Keratinocyte (primary cell): ENCODE measurements at regions not wholly inside any gene's neighbourhood (a gene's known extent, or its start where the extent isn't known, plus 50 kb on each side); places are given as distances from the start of the nearest gene placed in this dataset.

Experiments
- DNase-seq: peaks from one replicate; pipeline ENCODE4 v3.0.0-alpha.2; 2011; ENCODE audit warnings: low read depth, missing footprints, low spot score
- FAIRE-seq: peaks from 2 replicates; lab custom pipeline; 2011; peaks lifted over from hg19 to GRCh38; lab: Jason Lieb, UNC
- H2AFZ ChIP-seq: 2 replicates; pipeline ENCODE4 v1.6.0; 2012; ENCODE audit warnings: low read length, control low read depth, inconsistent platforms; ENCODE audit not compliant: control insufficient read depth
- H3K27ac ChIP-seq: 2 replicates; pipeline ENCODE4 v1.5.1; 2011; ENCODE audit warnings: low read length; ENCODE audit not compliant: control insufficient read depth, insufficient read depth
- H3K27me3 ChIP-seq: 3 replicates; pipeline ENCODE4 v1.6.0; 2011; ENCODE audit warnings: low read length; ENCODE audit not compliant: control insufficient read depth, insufficient read depth; ENCODE audit errors: extremely low read depth
- H3K36me3 ChIP-seq, 2 experiments: 2 replicates in 1 of 2; 3 replicates in 1 of 2; pipeline ENCODE4 v1.5.1; 2011; ENCODE audit warnings: low read length in 2 of 2, mild to moderate bottlenecking in 1 of 2; ENCODE audit not compliant: control insufficient read depth in 2 of 2, insufficient read depth in 2 of 2; ENCODE audit errors: extremely low read depth in 1 of 2
- H3K4me1 ChIP-seq: 3 replicates; pipeline ENCODE4 v1.5.1; 2011; ENCODE audit warnings: low read length; ENCODE audit not compliant: control insufficient read depth, insufficient read depth; ENCODE audit errors: extremely low read depth
- H3K4me2 ChIP-seq: 3 replicates; pipeline ENCODE4 v1.6.0; 2011; ENCODE audit warnings: low read depth, low read length; ENCODE audit not compliant: control insufficient read depth, insufficient read depth; ENCODE audit errors: extremely low read depth
- H3K4me3 ChIP-seq, 3 experiments: fragments of 200-600 bp in 1 of 3; sonication (generic) in 1 of 3; 2 replicates in 2 of 3; 3 replicates in 1 of 3; pipeline ENCODE4 v1.5.1; 2011 to 2016; ENCODE audit warnings: low read length in 3 of 3, mild to moderate bottlenecking in 3 of 3, control low read depth in 2 of 3, inconsistent platforms in 1 of 3, low read depth in 1 of 3, mixed read lengths in 1 of 3, mixed run types in 1 of 3, moderate library complexity in 1 of 3; ENCODE audit not compliant: control insufficient read depth in 2 of 3, insufficient read depth in 2 of 3; ENCODE audit errors: extremely low read depth in 1 of 3
- H3K79me2 ChIP-seq: 2 replicates; pipeline ENCODE4 v1.6.0; 2012; ENCODE audit warnings: low read length; ENCODE audit not compliant: control insufficient read depth, insufficient read depth
- H3K9ac ChIP-seq: 3 replicates; pipeline ENCODE4 v1.6.0; 2011; ENCODE audit warnings: low read length; ENCODE audit not compliant: control insufficient read depth, insufficient read depth; ENCODE audit errors: extremely low read depth
- H3K9me1 ChIP-seq: 3 replicates; pipeline ENCODE4 v1.6.0; 2011; ENCODE audit warnings: low read length; ENCODE audit not compliant: control insufficient read depth, insufficient read depth; ENCODE audit errors: extremely low read depth
- H3K9me3 ChIP-seq: 2 replicates; pipeline ENCODE4 v1.5.1; 2012; ENCODE audit warnings: low read depth, low read length; ENCODE audit not compliant: control insufficient read depth
- H4K20me1 ChIP-seq: 3 replicates; pipeline ENCODE4 v1.6.0; 2011; ENCODE audit warnings: low read length; ENCODE audit not compliant: control insufficient read depth, insufficient read depth; ENCODE audit errors: extremely low read depth
- CTCF ChIP-seq, 3 experiments: IDR thresholded peaks in 1 of 3; conservative IDR thresholded peaks in 1 of 3; optimal IDR thresholded peaks in 1 of 3; 2 replicates in 2 of 3; 3 replicates in 1 of 3; pipeline versions ENCODE3 to v1.5.1; 2011; ENCODE audit warnings: low read length in 3 of 3, mild to moderate bottlenecking in 3 of 3, moderate library complexity in 2 of 3, control low read depth in 1 of 3, inconsistent platforms in 1 of 3; ENCODE audit not compliant: insufficient read depth in 2 of 3; ENCODE audit errors: extremely low read depth in 1 of 3
- EZH2 ChIP-seq: IDR thresholded peaks from one replicate; pipeline ENCODE4 v1.6.1; 2012; ENCODE audit warnings: inconsistent platforms, mild to moderate bottlenecking, low read length, moderate library complexity
- dilution Hi-C: fragments of 300-500 bp; cut with MboI; formaldehyde crosslinking; loops from one replicate; pipeline ENCODE4 v1.7.0; 2020; ENCODE audit warnings: low sequenced_read_pairs; ENCODE audit not compliant: extremely low pct_ligation_motif_present

GRCh38 chr6:141990840-141991239 is 141.9 kb upstream of the GJE1 start:
- Histone ChIP-seq H4K20me1 (no peaks in the 10 kb centered on the region), H3K4me3 (no peak overlapping the region), H3K9me1 (no peaks in the 10 kb centered on the region), H3K4me2 (no peak overlapping the region), H3K9me3 (no peaks in the 10 kb centered on the region), H2AFZ (no peak overlapping the region), H3K36me3 (no peaks in the 10 kb centered on the region), H3K27ac (no peak overlapping the region), H3K4me1 (peaks cover 4% of the 10 kb centered on the region), H3K79me2 (no peaks in the 10 kb centered on the region), H3K9ac (no peak overlapping the region), H3K27me3 (no peaks in the 10 kb centered on the region)
- DNase-seq = no peak
- peak; percentile 9 for FAIRE-seq
- dilution Hi-C loops = no loop called here
- TF ChIP-seq CTCF (optimal IDR thresholded peaks at IDR 0.05 in 1 of 3, IDR thresholded peaks at IDR 0.05 in 1 of 3, conservative IDR thresholded peaks at IDR 0.05 in 1 of 3; ENCODE audit: extremely low read depth in 1 of 3, insufficient read depth in 2 of 3, low read length in 3 of 3) = no peak
- no peak for TF ChIP-seq EZH2

DNA sequence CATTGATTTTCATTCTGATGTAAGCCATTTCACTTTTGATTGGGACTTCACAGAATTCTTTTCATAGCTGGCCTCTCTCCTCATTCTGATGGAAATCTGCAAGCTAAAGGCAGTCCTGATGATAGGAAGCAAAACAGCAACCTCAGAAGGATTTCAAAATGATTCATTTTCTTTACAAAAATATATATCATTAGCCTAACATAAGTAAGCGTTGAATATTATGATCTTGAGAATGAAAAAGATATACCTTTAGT is 143.1 kb upstream of the GJE1 start:
- H3K9ac ChIP-seq = no peak overlapping the region
- H3K4me1 ChIP-seq = peaks cover 4% of the 10 kb centered on the region
- no peaks in the 10 kb centered on the region for H3K27me3 ChIP-seq
- no peak overlapping the region for H3K27ac ChIP-seq
- DNase-seq = no peak
- H2AFZ ChIP-seq = peak overlapping the region; percentile 39
- no peaks in the 10 kb centered on the region for H3K79me2 ChIP-seq
- H3K9me3 ChIP-seq = no peaks in the 10 kb centered on the region
- no peak for FAIRE-seq
- dilution Hi-C loops = no loop called here
- H4K20me1 ChIP-seq = no peaks in the 10 kb centered on the region
- H3K36me3 ChIP-seq = no peaks in the 10 kb centered on the region
- no peaks in the 10 kb centered on the region for H3K9me1 ChIP-seq
- no peak overlapping the region for H3K4me2 ChIP-seq
- no peak overlapping the region for H3K4me3 ChIP-seq
- TF ChIP-seq CTCF (optimal IDR thresholded peaks at IDR 0.05 in 1 of 3, IDR thresholded peaks at IDR 0.05 in 1 of 3, conservative IDR thresholded peaks at IDR 0.05 in 1 of 3; ENCODE audit: extremely low read depth in 1 of 3, insufficient read depth in 2 of 3, low read length in 3 of 3) = no peak
- no peak for TF ChIP-seq EZH2
